22Rv1 (cell line): ENCODE measurements at regions not wholly inside any gene's neighbourhood (a gene's known extent, or its start where the extent isn't known, plus 50 kb on each side); places are given as distances from the start of the nearest gene placed in this dataset.

Source experiments
- H3K27ac ChIP-seq: fragments of 450-650 bp; 2 replicates; pipeline ENCODE4 v1.5.1; 2017
- ZFX ChIP-seq: fragments of 450-650 bp; IDR thresholded peaks from 2 replicates; pipeline ENCODE4 v1.6.1; 2017; ENCODE audit warnings: antibody characterized with exemption, borderline replicate concordance
- TF ChIP-seq, protein P1 (sequence below): fragments of 450-650 bp; IDR thresholded peaks from 2 replicates; pipeline ENCODE4 v1.5.1; 2017; ENCODE audit warnings: mild to moderate bottlenecking

DNA sequence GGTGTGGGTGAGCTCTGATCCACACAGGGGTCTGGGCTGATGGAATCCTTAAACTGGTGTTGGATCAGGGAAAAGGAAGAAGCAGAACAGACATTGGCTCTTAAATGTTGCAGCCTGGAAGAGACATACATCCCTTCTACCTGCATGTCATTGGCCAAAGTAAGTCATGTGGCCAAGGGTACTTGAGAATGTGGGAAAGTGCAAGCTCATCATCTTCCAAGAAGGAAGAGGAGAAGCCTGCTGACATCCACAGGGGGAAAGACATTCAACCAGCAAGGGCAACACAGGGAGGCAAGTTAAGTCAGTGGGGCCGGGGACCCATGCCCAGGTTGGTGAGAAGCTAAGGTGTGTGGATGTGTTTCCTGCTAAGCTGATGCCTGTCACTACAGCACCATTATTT lies 272.8 kb upstream of the MKI67 start:
- no peak overlapping the region for H3K27ac ChIP-seq
- TF ChIP-seq, protein P1, sequence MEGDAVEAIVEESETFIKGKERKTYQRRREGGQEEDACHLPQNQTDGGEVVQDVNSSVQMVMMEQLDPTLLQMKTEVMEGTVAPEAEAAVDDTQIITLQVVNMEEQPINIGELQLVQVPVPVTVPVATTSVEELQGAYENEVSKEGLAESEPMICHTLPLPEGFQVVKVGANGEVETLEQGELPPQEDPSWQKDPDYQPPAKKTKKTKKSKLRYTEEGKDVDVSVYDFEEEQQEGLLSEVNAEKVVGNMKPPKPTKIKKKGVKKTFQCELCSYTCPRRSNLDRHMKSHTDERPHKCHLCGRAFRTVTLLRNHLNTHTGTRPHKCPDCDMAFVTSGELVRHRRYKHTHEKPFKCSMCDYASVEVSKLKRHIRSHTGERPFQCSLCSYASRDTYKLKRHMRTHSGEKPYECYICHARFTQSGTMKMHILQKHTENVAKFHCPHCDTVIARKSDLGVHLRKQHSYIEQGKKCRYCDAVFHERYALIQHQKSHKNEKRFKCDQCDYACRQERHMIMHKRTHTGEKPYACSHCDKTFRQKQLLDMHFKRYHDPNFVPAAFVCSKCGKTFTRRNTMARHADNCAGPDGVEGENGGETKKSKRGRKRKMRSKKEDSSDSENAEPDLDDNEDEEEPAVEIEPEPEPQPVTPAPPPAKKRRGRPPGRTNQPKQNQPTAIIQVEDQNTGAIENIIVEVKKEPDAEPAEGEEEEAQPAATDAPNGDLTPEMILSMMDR = no peak
- TF ChIP-seq ZFX = no peak

DNA sequence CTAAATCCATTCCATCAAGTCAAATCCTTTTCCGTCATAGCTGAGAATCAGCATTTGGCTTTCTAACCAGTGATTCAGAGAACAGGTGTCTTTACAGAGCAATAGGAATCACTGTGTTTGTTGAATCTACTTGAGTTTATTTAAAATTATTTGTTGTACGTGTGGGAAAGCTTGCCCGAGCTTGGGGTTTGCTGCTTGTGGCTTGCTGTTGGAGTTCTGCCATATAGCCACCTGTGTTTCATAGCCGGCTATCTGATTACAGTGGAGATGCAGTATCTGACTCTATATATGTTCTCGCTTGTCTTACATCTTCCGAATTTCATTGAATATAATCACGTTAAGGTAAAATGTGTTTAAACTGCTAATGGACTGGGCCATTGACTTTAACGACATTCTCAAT lies 274.3 kb upstream of the MKI67 start:
- no peak overlapping the region for H3K27ac ChIP-seq
- TF ChIP-seq, protein P1 = no peak
- TF ChIP-seq ZFX = no peak

GRCh38 chr10:128405450-128405849 lies 279.2 kb upstream of the MKI67 start:
- H3K27ac ChIP-seq = no peak overlapping the region
- TF ChIP-seq, protein P1 = no peak
- no peak for TF ChIP-seq ZFX

- TF ChIP-seq, protein P1 = no peak
- no peak for TF ChIP-seq ZFX
- no peak overlapping the region for H3K27ac ChIP-seq
Observed at GRCh38 chr10:128411643-128412042, 285.4 kb upstream of the MKI67 start.

- TF ChIP-seq, protein P1 = no peak
- no peak for TF ChIP-seq ZFX
Observed at GRCh38 chr10:128414568-128414967, 288.3 kb upstream of the MKI67 start.

DNA sequence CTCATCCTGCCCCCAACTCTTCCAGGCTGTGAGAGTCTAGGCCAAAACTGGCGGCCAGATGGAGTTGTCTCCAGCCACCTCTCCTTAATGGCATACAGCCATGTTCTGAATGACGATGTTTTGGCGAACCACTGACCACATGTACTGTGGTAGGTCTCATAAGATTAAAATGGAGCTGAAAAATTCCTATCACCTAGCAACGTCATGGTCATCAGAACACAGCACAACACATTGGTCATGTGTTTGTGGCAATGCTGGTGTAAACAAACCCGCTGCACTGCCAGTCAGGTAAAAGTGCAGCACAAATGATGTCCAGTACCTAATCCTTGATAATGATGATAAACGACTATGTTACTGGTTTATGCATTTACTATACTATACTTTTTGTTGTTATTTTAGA lies 290.0 kb upstream of the MKI67 start:
- TF ChIP-seq, protein P1 = no peak
- no peak for TF ChIP-seq ZFX
- no peak overlapping the region for H3K27ac ChIP-seq

More at GRCh38 chr10:128414568-128414967, 288.3 kb upstream of the MKI67 start:
- no peak overlapping the region for H3K27ac ChIP-seq

DNA sequence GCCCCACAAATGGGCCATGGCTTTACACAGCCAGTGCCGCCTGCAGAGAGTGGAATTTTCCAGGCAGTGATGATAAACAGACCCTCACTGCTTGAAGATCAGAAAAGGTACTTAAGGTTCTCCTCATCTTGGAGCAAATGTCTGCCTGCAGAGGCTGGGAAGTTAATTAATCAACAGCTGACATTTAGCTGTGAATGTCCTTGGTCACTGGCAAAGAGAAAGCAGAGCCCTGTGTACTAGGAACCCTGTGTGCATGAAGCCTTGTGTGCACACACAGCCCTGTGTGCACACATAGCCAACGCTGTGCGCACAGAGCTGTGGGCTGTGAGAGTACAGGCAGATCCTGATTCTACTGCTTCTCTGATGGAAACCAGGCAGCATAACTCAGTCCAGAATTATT lies 291.6 kb upstream of the MKI67 start:
- H3K27ac ChIP-seq = no peak overlapping the region
- no peak for TF ChIP-seq ZFX
- TF ChIP-seq, protein P1 = no peak

- no peak overlapping the region for H3K27ac ChIP-seq
- TF ChIP-seq, protein P1 = no peak
- no peak for TF ChIP-seq ZFX
Observed at GRCh38 chr10:128418819-128419218, 292.6 kb upstream of the MKI67 start.
